SK-N-SH treated with all-trans-retinoic acid at 6 μM for 48 hours (cell line): ENCODE measurements at regions not wholly inside any gene's neighbourhood (a gene's known extent, or its start where the extent isn't known, plus 50 kb on each side); places are given as distances from the start of the nearest gene placed in this dataset.
A peak's percentile ranks its signal among the peaks of the same experiment; 100 is the strongest.

ENCODE experiments used
- ATAC-seq: fragments of 200-7000 bp; cut with Tn5 transposase; 3 replicates; pipeline ENCODE4 v1.9.1; 2020; ENCODE audit warnings: mild to moderate bottlenecking, moderate library complexity
- ARNTL ChIP-seq: fragments of 450-650 bp; formaldehyde crosslinking; IDR thresholded peaks from 2 replicates; pipeline ENCODE4 v1.5.0; 2020; ENCODE audit warnings: low read depth, mild to moderate bottlenecking, moderate library complexity, borderline replicate concordance
- BACH2 ChIP-seq: fragments of 250-450 bp; sonication (Bioruptor Pico); IDR thresholded peaks from 2 replicates; pipeline ENCODE4 v1.9.0; 2021; ENCODE audit warnings: mild to moderate bottlenecking, borderline replicate concordance
- CREB5 ChIP-seq: fragments of 250-450 bp; sonication (Bioruptor Pico); IDR thresholded peaks from 2 replicates; pipeline ENCODE4 v1.5.1; 2020; ENCODE audit warnings: low read depth, mild to moderate bottlenecking, moderate library complexity
- CSDC2 ChIP-seq: fragments of 250-450 bp; sonication (Bioruptor Pico); IDR thresholded peaks from 2 replicates; pipeline ENCODE4 v1.5.0; 2020; ENCODE audit warnings: mild to moderate bottlenecking, moderate library complexity
- CSRNP3 ChIP-seq: fragments of 250-450 bp; sonication (Bioruptor Pico); IDR thresholded peaks from 2 replicates; pipeline ENCODE4 v1.5.1; 2021; ENCODE audit warnings: mild to moderate bottlenecking, moderate library complexity
- GLIS3 ChIP-seq: fragments of 250-450 bp; sonication (Bioruptor Pico); IDR thresholded peaks from 2 replicates; pipeline ENCODE4 v1.5.0; 2020; ENCODE audit warnings: mild to moderate bottlenecking, moderate library complexity
- ISL1 ChIP-seq: fragments of 250-450 bp; sonication (Bioruptor Pico); IDR thresholded peaks from 2 replicates; pipeline ENCODE4 v2.1.2; 2022; ENCODE audit warnings: mild to moderate bottlenecking, moderate library complexity
- OSR1 ChIP-seq: fragments of 250-450 bp; sonication (Bioruptor Pico); IDR thresholded peaks from 2 replicates; pipeline ENCODE4 v1.8.0; 2022; ENCODE audit warnings: moderate library complexity, mild to moderate bottlenecking, inconsistent platforms
- PATZ1 ChIP-seq: fragments of 250-450 bp; sonication (Bioruptor Pico); IDR thresholded peaks from 2 replicates; pipeline ENCODE4 v1.8.0; 2020; ENCODE audit warnings: mild to moderate bottlenecking, moderate library complexity, borderline replicate concordance
- POU6F1 ChIP-seq: fragments of 250-450 bp; sonication (Bioruptor Pico); IDR thresholded peaks from 2 replicates; pipeline ENCODE4 v1.8.0; 2021; ENCODE audit warnings: low read depth, mild to moderate bottlenecking, moderate library complexity, borderline replicate concordance
- SNAI2 ChIP-seq: fragments of 250-450 bp; sonication (Bioruptor Pico); IDR thresholded peaks from 2 replicates; pipeline ENCODE4 v1.5.0; 2020; ENCODE audit warnings: mild to moderate bottlenecking, moderate library complexity
- TCF4 ChIP-seq: fragments of 250-450 bp; sonication (Bioruptor Pico); IDR thresholded peaks from 2 replicates; pipeline ENCODE4 v1.8.0; 2021; ENCODE audit warnings: mild to moderate bottlenecking, moderate library complexity, borderline replicate concordance
- TOX ChIP-seq: fragments of 250-450 bp; sonication (Bioruptor Pico); IDR thresholded peaks from 2 replicates; pipeline ENCODE4 v1.8.0; 2021; ENCODE audit warnings: mild to moderate bottlenecking, moderate library complexity, borderline replicate concordance
- ZC3H10 ChIP-seq: fragments of 250-450 bp; sonication (Bioruptor Pico); IDR thresholded peaks from 2 replicates; pipeline ENCODE4 v1.5.1; 2021; ENCODE audit warnings: mild to moderate bottlenecking, moderate library complexity
- ZFP3 ChIP-seq: fragments of 250-450 bp; sonication (Bioruptor Pico); IDR thresholded peaks from 2 replicates; pipeline ENCODE4 v1.5.0; 2020; ENCODE audit warnings: mild to moderate bottlenecking, moderate library complexity
- ZFP30 ChIP-seq: fragments of 450-650 bp; formaldehyde crosslinking; IDR thresholded peaks from 2 replicates; pipeline ENCODE4 v1.5.0; 2022; ENCODE audit warnings: mild to moderate bottlenecking, moderate library complexity
- ZNF70 ChIP-seq: fragments of 450-650 bp; formaldehyde crosslinking; IDR thresholded peaks from 2 replicates; pipeline ENCODE4 v1.5.0; 2020; ENCODE audit warnings: mild to moderate bottlenecking, moderate library complexity
- ZNF8 ChIP-seq: fragments of 450-650 bp; formaldehyde crosslinking; IDR thresholded peaks from 2 replicates; pipeline ENCODE4 v1.5.0; 2020; ENCODE audit warnings: mild to moderate bottlenecking, moderate library complexity

- TF ChIP-seq SNAI2 (no peak), CREB5 (CRISPR knock-in tag) (no peak), BACH2 (no peak), TOX (CRISPR knock-in tag) (no peak), ZC3H10 (CRISPR knock-in tag) (no peak), ZFP3 (no peak), GLIS3 (CRISPR knock-in tag) (no peak), OSR1 (CRISPR knock-in tag) (no peak), TCF4 (CRISPR knock-in tag) (no peak), PATZ1 (CRISPR knock-in tag) (no peak), ZFP30 (CRISPR knock-in tag) (no peak), ZNF8 (CRISPR knock-in tag) (no peak), ZNF70 (CRISPR knock-in tag) (no peak)
Observed at GRCh38 chr2:8169443-8169842, 512.4 kb upstream of the ID2 start (continued).

- TF ChIP-seq ISL1 (CRISPR knock-in tag) (peak; percentile 86), POU6F1 (CRISPR knock-in tag) (no peak), CREB5 (CRISPR knock-in tag) (peak; percentile 65; the same call in 1 of the 2 replicates)
- peak; percentile 69 for ATAC-seq
Observed at GRCh38 chr2:8170552-8171327, 511.1 kb upstream of the ID2 start.

- ATAC-seq = peak; percentile 50
- TF ChIP-seq SNAI2 (no peak), POU6F1 (CRISPR knock-in tag) (no peak), TOX (CRISPR knock-in tag) (no peak), CSDC2 (CRISPR knock-in tag) (no peak), ZFP30 (CRISPR knock-in tag) (no peak), BACH2 (no peak), ARNTL (no peak), CSRNP3 (CRISPR knock-in tag) (no peak), OSR1 (CRISPR knock-in tag) (no peak)
Observed at GRCh38 chr2:8171608-8172007, 510.2 kb upstream of the ID2 start.

- TF ChIP-seq ZFP30 (CRISPR knock-in tag) (no peak), ZNF70 (CRISPR knock-in tag) (no peak), CREB5 (CRISPR knock-in tag) (no peak), ZFP3 (no peak), ZC3H10 (CRISPR knock-in tag) (no peak)
- ATAC-seq = no peak
Observed at GRCh38 chr2:8172661-8173060, 509.2 kb upstream of the ID2 start.
